ENCODE measurements at regions not wholly inside any gene's neighbourhood (a gene's known extent, or its start where the extent isn't known, plus 50 kb on each side); places are given as distances from the start of the nearest gene placed in this dataset.
"Not testable (repeated sequence)": the region's sequence is repeated elsewhere in the genome, so short reads cannot be mapped to it uniquely, and the experiment has no call there.

GRCh38 chr14:82009993-82010392, 476.3 kb upstream of the SEL1L start:
- H3K27ac ChIP-seq = no peak overlapping the region
- no peak overlapping the region for H3K4me3 ChIP-seq
- no peaks in the 10 kb centered on the region for H3K9me3 ChIP-seq
- H3K27me3 ChIP-seq = no peaks in the 10 kb centered on the region
- ATAC-seq (peak in 1 of 4 donors; percentile 34), DNase-seq (no peak), FAIRE-seq (no peak)
- no peaks in the 10 kb centered on the region for H3K4me1 ChIP-seq
- intact Hi-C loops (cut with DNase I) = no loop called here
- H3K36me3 ChIP-seq = no peaks in the 10 kb centered on the region
- 32 to 41% methylated on average over 2 of the region's 2 CpGs for WGBS, 2 donors
- no peak for TF ChIP-seq CTCF (IDR thresholded peaks at IDR 0.05)

GRCh38 chr14:82011460-82011859, 477.8 kb upstream of the SEL1L start:
- Histone ChIP-seq H3K4me1 (no peaks in the 10 kb centered on the region), H3K27me3 (no peaks in the 10 kb centered on the region), H3K4me3 (no peak overlapping the region), H3K36me3 (no peaks in the 10 kb centered on the region), H3K27ac (no peak overlapping the region), H3K9me3 (no peaks in the 10 kb centered on the region)
- FAIRE-seq (no peak), DNase-seq (peak in 1 of 6 donors; percentile 28), ATAC-seq (no peak)
- intact Hi-C loops (cut with DNase I) = no loop called here
- no peak for TF ChIP-seq CTCF (IDR thresholded peaks at IDR 0.05)
- 91 to 96% methylated on average over 3 of the region's 3 CpGs for WGBS, 2 donors

- DNase-seq = no peak
- intact Hi-C loops (cut with DNase I) = no loop called here
- no peak for TF ChIP-seq CTCF (IDR thresholded peaks at IDR 0.05)
- H3K27ac ChIP-seq = no peak overlapping the region
- no peak overlapping the region for H3K4me3 ChIP-seq
- no peaks in the 10 kb centered on the region for H3K4me1 ChIP-seq
- H3K27me3 ChIP-seq = no peaks in the 10 kb centered on the region
- no peak for FAIRE-seq
- no peaks in the 10 kb centered on the region for H3K9me3 ChIP-seq
- ATAC-seq = no peak
- no peaks in the 10 kb centered on the region for H3K36me3 ChIP-seq
- WGBS, 2 donors = 71 to 79% methylated on average over 1 of the region's 1 CpG
These were observed 495.4 kb upstream of the SEL1L start for GRCh38 chr14:82029038-82029437.

- Histone ChIP-seq H3K27me3 (no peaks in the 10 kb centered on the region), H3K27ac (no peak overlapping the region), H3K9me3 (no peaks in the 10 kb centered on the region), H3K4me3 (no peak overlapping the region), H3K4me1 (no peaks in the 10 kb centered on the region), H3K36me3 (no peaks in the 10 kb centered on the region)
- TF ChIP-seq CTCF (IDR thresholded peaks at IDR 0.05) = no peak
- FAIRE-seq = no peak
- no peak for DNase-seq
- no peak for ATAC-seq
- intact Hi-C loops (cut with DNase I) = no loop called here
- 37 to 57% methylated on average over 3 of the region's 3 CpGs for WGBS, 2 donors
These were observed 501.7 kb upstream of the SEL1L start for GRCh38 chr14:82035397-82035796.

- intact Hi-C loops (cut with DNase I); H3K27ac ChIP-seq; ATAC-seq; H3K4me3 ChIP-seq; H3K36me3 ChIP-seq; H3K4me1 ChIP-seq; DNase-seq; H3K9me3 ChIP-seq; FAIRE-seq; H3K27me3 ChIP-seq: not testable (repeated sequence)
- 70 to 81% methylated on average over 3 of the region's 3 CpGs for WGBS, 2 donors
These were observed 504.4 kb upstream of the SEL1L start for GRCh38 chr14:82038066-82038465.

- H3K27ac ChIP-seq = no peak overlapping the region
- DNase-seq = no peak
- 69% methylated on average over 1 of the region's 1 CpG for WGBS, 2 donors
- intact Hi-C loops (cut with DNase I) = no loop called here
- H3K36me3 ChIP-seq = no peaks in the 10 kb centered on the region
- no peak for TF ChIP-seq CTCF (IDR thresholded peaks at IDR 0.05)
- ATAC-seq = no peak
- H3K4me1 ChIP-seq = no peaks in the 10 kb centered on the region
- no peak overlapping the region for H3K4me3 ChIP-seq
- no peak for FAIRE-seq
- H3K9me3 ChIP-seq = no peaks in the 10 kb centered on the region
- no peaks in the 10 kb centered on the region for H3K27me3 ChIP-seq
These were observed 511.7 kb upstream of the SEL1L start for GRCh38 chr14:82045339-82045738.
